HG02884 (cell line): ENCODE measurements at regions not wholly inside any gene's neighbourhood (a gene's known extent, or its start where the extent isn't known, plus 50 kb on each side); places are given as distances from the start of the nearest gene placed in this dataset.

Source experiments
- ATAC-seq: cut with Tn5 transposase; IDR thresholded peaks from one replicate; pipeline ENCODE4 v1.9.1; 2021; ENCODE audit warnings: mild to moderate bottlenecking, moderate library complexity; ENCODE audit not compliant: unreplicated experiment

GRCh38 chr9:22389271-22389670, 57.4 kb upstream of the DMRTA1 start:
- no peak for ATAC-seq

GRCh38 chr9:22392523-22392922, 54.1 kb upstream of the DMRTA1 start:
- ATAC-seq, result no peak

GRCh38 chr9:22395687-22396141, 50.9 kb upstream of the DMRTA1 start:
- ATAC-seq, result no peak
